ENCODE measurements at regions not wholly inside any gene's neighbourhood (a gene's known extent, or its start where the extent isn't known, plus 50 kb on each side); places are given as distances from the start of the nearest gene placed in this dataset.

DNA sequence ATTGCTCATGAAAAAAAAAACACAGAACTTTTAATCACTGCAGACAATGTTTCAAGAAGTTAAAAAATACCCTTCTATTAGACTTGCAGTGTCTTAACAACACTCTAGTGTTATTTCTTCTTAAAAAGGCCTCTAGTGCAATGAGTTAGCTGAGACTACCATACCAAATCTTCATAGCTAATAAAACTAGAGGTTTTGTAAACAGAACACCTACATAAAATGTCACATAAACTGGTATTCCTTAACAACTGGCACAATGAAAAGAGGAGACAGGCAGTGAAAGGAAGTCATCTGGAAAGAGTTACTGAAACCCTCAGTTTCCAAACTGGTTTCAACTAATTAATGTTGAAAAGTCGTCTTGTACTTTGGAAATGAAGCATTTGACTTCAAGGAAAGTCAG lies 394.2 kb upstream of the PMFBP1 start:
- Histone ChIP-seq H3K4me1 (ENCODE audit: low read depth, poor library complexity, severe bottlenecking) (no peaks in the 10 kb centered on the region), H3K4me2 (no peak overlapping the region), H3K79me2 (ENCODE audit: insufficient read depth, low read depth) (no peaks in the 10 kb centered on the region), H2AFZ (ENCODE audit: low read depth) (no peak overlapping the region), H3K27me3 (ENCODE audit: insufficient read depth, low read depth) (no peaks in the 10 kb centered on the region), H3K4me3 (IDR thresholded peaks at IDR 0.05; ENCODE audit: insufficient read depth, low read depth, low read length) (no peak overlapping the region), H3K9ac (no peak overlapping the region), H3K27ac (no peak overlapping the region), H4K20me1 (ENCODE audit: insufficient read depth) (no peaks in the 10 kb centered on the region), H3K36me3 (ENCODE audit: insufficient read depth) (no peaks in the 10 kb centered on the region)
- no peak for TF ChIP-seq CTCF (conservative IDR thresholded peaks at IDR 0.05; ENCODE audit: low read depth, low read length)

DNA sequence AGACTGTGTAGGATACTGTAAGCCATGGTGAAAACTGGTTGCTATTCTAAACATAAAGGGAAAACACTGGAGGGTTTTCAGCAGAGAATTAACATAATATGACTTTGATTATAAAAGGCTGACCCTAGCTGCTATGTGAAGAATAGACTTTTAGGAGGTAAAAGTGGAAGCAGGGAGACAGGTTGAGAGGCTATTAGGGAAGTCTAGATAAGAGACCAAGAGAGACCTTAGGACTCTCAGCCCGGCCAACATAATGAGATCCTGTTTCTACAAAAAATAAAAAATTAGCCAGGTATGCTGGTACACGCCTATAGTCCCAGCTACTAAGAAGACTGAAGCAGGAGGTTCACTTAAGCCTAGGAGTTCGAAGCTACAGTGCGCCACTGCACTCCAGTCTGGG lies 393.2 kb upstream of the PMFBP1 start:
- no peak for TF ChIP-seq CTCF (conservative IDR thresholded peaks at IDR 0.05; ENCODE audit: low read depth, low read length)
- H3K9ac ChIP-seq, result no peak overlapping the region
- no peak overlapping the region for H3K4me3 ChIP-seq (IDR thresholded peaks at IDR 0.05; ENCODE audit: insufficient read depth, low read depth, low read length)
- no peaks in the 10 kb centered on the region for H3K79me2 ChIP-seq (ENCODE audit: insufficient read depth, low read depth)
- no peaks in the 10 kb centered on the region for H3K4me1 ChIP-seq (ENCODE audit: low read depth, poor library complexity, severe bottlenecking)
- no peak overlapping the region for H2AFZ ChIP-seq (ENCODE audit: low read depth)
- H3K36me3 ChIP-seq (ENCODE audit: insufficient read depth), result no peaks in the 10 kb centered on the region
- no peak overlapping the region for H3K4me2 ChIP-seq
- H3K27ac ChIP-seq, result no peak overlapping the region
- H4K20me1 ChIP-seq (ENCODE audit: insufficient read depth), result no peaks in the 10 kb centered on the region
- H3K27me3 ChIP-seq (ENCODE audit: insufficient read depth, low read depth), result no peaks in the 10 kb centered on the region

GRCh38 chr16:72560617-72561016 lies 388.7 kb upstream of the PMFBP1 start:
- H3K9ac ChIP-seq, result no peak overlapping the region
- no peaks in the 10 kb centered on the region for H3K36me3 ChIP-seq (ENCODE audit: insufficient read depth)
- no peaks in the 10 kb centered on the region for H4K20me1 ChIP-seq (ENCODE audit: insufficient read depth)
- no peaks in the 10 kb centered on the region for H3K27me3 ChIP-seq (ENCODE audit: insufficient read depth, low read depth)
- no peak for TF ChIP-seq CTCF (conservative IDR thresholded peaks at IDR 0.05; ENCODE audit: low read depth, low read length)
- H3K4me2 ChIP-seq, result no peak overlapping the region
- H3K79me2 ChIP-seq (ENCODE audit: insufficient read depth, low read depth), result no peaks in the 10 kb centered on the region
- H3K4me1 ChIP-seq (ENCODE audit: low read depth, poor library complexity, severe bottlenecking), result no peaks in the 10 kb centered on the region
- no peak overlapping the region for H3K27ac ChIP-seq
- no peak overlapping the region for H2AFZ ChIP-seq (ENCODE audit: low read depth)
- H3K4me3 ChIP-seq (IDR thresholded peaks at IDR 0.05; ENCODE audit: insufficient read depth, low read depth, low read length), result no peak overlapping the region

- Histone ChIP-seq H3K4me3 (IDR thresholded peaks at IDR 0.05; ENCODE audit: insufficient read depth, low read depth, low read length) (no peak overlapping the region), H3K9ac (no peak overlapping the region), H3K79me2 (ENCODE audit: insufficient read depth, low read depth) (no peaks in the 10 kb centered on the region), H3K27me3 (ENCODE audit: insufficient read depth, low read depth) (no peaks in the 10 kb centered on the region), H3K4me1 (ENCODE audit: low read depth, poor library complexity, severe bottlenecking) (no peaks in the 10 kb centered on the region), H3K4me2 (no peak overlapping the region), H3K36me3 (ENCODE audit: insufficient read depth) (no peaks in the 10 kb centered on the region), H4K20me1 (ENCODE audit: insufficient read depth) (no peaks in the 10 kb centered on the region), H3K27ac (no peak overlapping the region), H2AFZ (ENCODE audit: low read depth) (no peak overlapping the region)
- no peak for TF ChIP-seq CTCF (conservative IDR thresholded peaks at IDR 0.05; ENCODE audit: low read depth, low read length)
Measured at GRCh38 chr16:72558501-72558900, 386.5 kb upstream of the PMFBP1 start.

DNA sequence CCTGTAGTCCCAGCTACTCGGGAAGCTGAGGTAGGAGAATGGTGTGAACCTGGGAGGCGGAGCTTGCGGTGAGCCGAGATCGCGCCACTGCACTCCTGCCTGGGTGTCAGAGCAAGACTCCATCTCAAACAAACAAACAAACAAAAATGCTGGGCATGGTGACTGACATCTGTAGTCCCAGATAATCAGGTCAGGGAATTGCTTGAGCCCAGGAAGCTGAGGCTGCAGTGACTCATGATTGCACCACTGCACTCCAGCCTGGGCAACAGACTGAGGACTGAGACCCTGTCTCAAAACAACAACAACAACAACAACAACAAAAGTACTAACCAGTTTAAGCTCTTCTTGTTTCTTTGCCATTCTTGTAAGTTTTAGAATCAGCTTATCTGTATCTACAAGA lies 383.0 kb upstream of the PMFBP1 start:
- Histone ChIP-seq H3K4me1 (ENCODE audit: low read depth, poor library complexity, severe bottlenecking) (no peaks in the 10 kb centered on the region), H2AFZ (ENCODE audit: low read depth) (no peak overlapping the region), H3K36me3 (ENCODE audit: insufficient read depth) (no peaks in the 10 kb centered on the region), H3K27me3 (ENCODE audit: insufficient read depth, low read depth) (no peaks in the 10 kb centered on the region), H3K4me3 (IDR thresholded peaks at IDR 0.05; ENCODE audit: insufficient read depth, low read depth, low read length) (no peak overlapping the region), H3K79me2 (ENCODE audit: insufficient read depth, low read depth) (no peaks in the 10 kb centered on the region), H3K27ac (no peak overlapping the region), H3K4me2 (no peak overlapping the region), H4K20me1 (ENCODE audit: insufficient read depth) (no peaks in the 10 kb centered on the region), H3K9ac (no peak overlapping the region)
- no peak for TF ChIP-seq CTCF (conservative IDR thresholded peaks at IDR 0.05; ENCODE audit: low read depth, low read length)
